ENCODE measurements at regions not wholly inside any gene's neighbourhood (a gene's known extent, or its start where the extent isn't known, plus 50 kb on each side); places are given as distances from the start of the nearest gene placed in this dataset.

- TF ChIP-seq, protein P1, sequence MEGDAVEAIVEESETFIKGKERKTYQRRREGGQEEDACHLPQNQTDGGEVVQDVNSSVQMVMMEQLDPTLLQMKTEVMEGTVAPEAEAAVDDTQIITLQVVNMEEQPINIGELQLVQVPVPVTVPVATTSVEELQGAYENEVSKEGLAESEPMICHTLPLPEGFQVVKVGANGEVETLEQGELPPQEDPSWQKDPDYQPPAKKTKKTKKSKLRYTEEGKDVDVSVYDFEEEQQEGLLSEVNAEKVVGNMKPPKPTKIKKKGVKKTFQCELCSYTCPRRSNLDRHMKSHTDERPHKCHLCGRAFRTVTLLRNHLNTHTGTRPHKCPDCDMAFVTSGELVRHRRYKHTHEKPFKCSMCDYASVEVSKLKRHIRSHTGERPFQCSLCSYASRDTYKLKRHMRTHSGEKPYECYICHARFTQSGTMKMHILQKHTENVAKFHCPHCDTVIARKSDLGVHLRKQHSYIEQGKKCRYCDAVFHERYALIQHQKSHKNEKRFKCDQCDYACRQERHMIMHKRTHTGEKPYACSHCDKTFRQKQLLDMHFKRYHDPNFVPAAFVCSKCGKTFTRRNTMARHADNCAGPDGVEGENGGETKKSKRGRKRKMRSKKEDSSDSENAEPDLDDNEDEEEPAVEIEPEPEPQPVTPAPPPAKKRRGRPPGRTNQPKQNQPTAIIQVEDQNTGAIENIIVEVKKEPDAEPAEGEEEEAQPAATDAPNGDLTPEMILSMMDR (IDR thresholded peaks at IDR 0.05): no peak
These were observed 112.2 kb upstream of the SLC4A7 start for GRCh38 chr3:27596334-27596841.

GRCh38 chr3:27594096-27594690, 110.0 kb upstream of the SLC4A7 start:
- TF ChIP-seq, protein P1 (IDR thresholded peaks at IDR 0.05): no peak

GRCh38 chr3:27593173-27593572, 109.0 kb upstream of the SLC4A7 start:
- TF ChIP-seq, protein P1 (IDR thresholded peaks at IDR 0.05): no peak

GRCh38 chr3:27591312-27592210, 107.4 kb upstream of the SLC4A7 start:
- TF ChIP-seq, protein P1 (IDR thresholded peaks at IDR 0.05): no peak

DNA sequence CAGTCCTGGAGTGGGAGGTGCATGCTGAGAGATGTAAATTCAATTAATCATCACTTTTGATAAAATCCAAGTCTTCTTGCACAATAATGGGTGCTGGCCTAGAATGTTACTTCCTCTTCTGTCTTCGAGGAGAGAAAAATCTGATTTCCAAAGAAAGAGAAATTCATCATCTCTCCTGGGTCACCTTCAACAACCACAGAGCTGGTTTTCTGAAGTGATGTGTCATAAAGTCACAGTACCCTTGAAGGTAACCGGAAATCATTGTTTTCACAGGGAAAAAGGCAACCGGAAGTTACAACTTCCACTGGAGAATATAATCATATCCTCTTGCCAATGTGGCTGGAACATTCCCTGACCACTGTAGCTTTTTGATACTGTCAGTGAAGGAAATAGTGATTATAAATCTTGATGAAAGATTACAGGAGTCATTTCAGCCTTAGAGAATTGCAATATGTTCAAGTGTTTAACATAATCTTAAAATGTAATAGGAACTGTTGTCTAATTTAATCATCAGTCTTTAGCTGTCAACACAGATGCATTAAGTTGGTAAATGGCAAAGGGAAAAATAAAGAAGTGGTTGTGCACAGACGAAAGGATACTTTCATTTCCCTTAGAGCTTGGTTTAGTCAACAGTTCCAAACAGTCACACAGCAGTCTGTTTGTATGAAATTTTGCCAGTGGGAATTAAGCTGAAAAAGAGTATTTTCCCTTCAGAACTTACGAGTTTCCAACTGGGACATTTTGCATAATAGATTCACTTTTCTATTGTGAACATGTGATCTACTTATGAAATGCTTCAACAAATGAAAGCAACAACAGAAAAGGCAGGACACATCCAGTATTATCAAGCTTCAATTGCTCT, 106.5 kb upstream of the SLC4A7 start:
- TF ChIP-seq, protein P1 (IDR thresholded peaks at IDR 0.05): no peak

DNA sequence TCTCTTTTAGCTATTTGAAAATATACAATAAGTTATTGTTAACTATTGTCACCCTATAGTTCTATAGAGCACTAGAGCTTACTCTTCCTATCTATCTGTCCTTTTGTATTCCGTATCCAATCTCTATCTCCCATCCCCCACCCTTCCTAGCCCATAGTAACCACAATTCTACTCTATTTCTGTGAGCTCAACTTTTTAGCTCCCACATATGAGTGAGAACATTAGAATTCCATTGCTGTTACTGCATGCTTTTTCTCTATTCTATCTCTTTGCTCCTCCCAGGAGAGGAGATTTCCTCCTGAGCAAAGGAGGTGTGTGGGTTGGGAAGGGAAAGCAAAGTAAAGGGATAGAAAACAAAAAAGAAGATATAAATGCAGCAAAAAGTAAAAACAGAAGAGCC, 105.6 kb upstream of the SLC4A7 start:
- TF ChIP-seq, protein P1 (IDR thresholded peaks at IDR 0.05): no peak

DNA sequence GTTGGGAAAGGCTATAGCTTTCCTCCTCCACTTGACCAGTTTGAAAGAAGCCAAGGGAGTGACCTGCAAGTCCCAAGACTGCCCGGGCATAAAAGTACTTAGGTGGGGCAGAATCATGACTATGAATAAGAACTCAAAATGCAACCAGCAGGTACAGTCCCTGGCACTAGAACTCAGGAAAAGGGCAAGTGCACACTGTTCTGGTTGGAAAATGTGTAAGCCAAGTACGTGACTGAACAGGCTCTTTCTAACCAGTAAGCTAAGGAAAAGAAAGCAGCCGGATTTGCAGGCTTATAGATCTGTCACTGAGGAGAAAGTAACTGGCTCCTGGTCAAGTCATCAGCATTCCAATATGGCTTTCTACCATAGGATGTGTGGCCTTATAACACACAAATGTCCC, 101.2 kb upstream of the SLC4A7 start:
- TF ChIP-seq, protein P1 (IDR thresholded peaks at IDR 0.05): no peak

Data from LNCAP (cell line).